Stimulated activated CD8-positive, alpha-beta memory T cell treated with anti-CD3 and anti-CD28 coated beads, Interleukin-15, amount 100 ng/mL, for 1 hour (primary cell): ENCODE measurements at regions not wholly inside any gene's neighbourhood (a gene's known extent, or its start where the extent isn't known, plus 50 kb on each side); places are given as distances from the start of the nearest gene placed in this dataset.
A peak's percentile ranks its signal among the peaks of the same experiment; 100 is the strongest.

ENCODE experiments used
- DNase-seq: peaks from one replicate; pipeline ENCODE4 v3.0.0-alpha.2; 2020; ENCODE audit warnings: low read depth

DNA sequence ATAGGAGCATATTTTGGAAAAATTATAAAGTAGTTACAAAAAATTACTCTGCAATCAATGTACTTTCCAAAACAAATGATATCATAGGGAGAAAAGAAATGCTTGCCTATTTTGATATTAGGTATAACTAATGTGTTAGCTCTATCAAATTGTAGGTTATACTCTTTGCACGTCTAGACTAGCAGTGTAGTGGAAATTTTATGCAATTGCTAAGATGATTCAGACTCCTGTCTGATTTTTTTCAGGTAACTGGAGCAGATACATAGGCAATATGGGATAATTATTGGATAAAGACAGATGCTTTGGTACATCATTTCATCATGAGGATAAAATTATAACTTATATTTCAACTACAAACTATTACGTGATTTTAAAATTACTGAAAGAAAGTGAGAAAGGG lies 918.3 kb downstream of the EPHA4 start:
- DNase-seq: no peak

DNA sequence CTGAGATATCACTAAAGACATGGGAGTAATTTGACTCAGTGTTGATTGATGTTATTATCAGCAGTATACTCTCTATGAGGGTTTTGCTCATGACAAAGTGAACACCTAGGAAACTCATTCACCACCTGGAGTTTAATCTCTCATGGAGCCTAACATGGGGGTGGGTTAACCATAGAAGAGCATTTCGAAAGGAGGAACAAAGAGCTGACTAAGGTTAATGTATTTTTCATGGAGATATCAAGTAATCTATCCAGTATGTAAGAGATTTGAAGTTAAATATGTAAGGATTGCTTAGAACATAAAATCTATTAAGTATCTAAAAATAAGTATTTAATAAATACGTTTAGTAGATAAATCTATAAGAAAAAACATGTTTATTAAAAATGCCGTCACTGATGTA lies 917.8 kb downstream of the EPHA4 start:
- no peak for DNase-seq

DNA sequence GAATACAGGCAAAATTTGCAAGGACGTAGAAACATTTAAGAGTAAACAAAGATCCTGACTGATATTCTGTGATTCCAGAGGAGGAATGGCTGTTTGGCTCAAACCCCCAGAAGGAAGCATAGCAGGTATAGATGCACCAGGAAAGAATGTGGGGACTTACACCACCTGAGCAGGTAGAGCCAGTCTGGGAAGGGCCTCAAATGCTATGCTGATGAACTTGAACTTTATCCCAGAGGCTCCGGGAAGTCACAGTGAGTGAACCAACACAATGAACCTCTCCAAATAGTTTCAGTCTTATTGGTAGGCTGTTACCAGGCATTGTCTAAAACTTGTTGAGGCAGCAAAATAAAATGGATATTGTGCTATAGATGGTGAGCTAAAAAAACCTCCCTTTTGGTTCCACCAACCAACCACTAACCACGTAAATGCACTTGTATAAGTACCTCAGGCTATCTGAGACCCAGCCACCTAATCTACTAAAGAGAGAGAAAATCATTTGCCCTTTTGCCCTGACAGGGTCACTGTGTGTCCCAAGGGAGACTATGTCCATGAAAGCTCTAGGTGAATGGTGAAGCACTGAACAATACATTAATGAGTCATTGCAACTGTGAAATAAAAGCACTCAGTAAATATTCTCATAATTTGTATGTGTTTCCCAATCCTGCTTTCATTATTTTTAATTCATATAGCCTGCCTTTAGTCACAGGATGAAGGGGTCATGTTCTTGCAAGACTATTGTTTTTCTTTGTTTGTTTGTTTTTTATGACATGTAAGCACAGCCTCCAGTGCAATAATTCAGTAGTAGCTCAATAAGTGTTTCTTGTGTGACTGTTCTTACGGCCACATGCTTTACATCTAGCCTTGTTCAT lies 911.6 kb downstream of the EPHA4 start:
- DNase-seq: no peak

- no peak for DNase-seq
Observed at GRCh38 chr2:220662431-220662830, 909.7 kb downstream of the EPHA4 start.

GRCh38 chr2:220663065-220663464 lies 909.0 kb downstream of the EPHA4 start:
- DNase-seq: no peak

DNA sequence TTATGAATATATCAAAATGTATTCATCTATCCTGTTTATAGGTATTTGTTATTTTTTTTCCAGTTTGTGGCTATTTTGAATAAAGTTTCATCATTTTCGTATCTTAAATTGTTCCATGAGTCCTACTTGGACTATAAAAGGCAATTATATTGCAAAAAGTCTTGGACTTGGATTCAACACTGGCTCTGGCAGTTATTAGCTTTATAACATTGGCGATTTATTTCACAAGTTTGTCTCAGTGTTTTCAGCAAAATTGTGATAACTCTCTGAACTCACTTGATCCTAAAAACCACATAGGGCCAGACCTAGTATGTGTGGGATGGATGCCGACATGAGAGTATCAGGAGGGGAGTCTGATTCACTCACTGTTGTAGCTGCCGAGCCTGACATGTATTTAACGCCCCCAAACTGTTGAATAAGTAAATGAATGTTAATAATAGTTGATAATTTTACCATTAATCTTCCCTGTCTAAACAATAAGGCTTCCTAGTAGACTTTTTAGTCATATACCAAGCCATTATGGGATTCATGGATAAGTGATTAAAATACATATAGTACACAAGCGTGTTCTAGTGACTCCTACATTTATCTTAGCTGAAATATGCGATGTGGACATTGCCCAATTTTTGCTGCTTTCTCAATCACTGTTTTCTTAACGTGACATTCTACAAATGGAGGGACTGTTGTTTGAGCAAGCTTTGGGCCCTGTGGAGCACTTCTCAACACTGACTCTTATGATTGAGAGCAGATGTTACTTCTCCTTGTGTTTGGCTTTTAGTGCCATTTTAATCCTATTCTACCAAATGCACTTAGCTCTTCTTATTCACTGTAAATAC lies 907.6 kb downstream of the EPHA4 start:
- no peak for DNase-seq

GRCh38 chr2:220665108-220665471 lies 907.0 kb downstream of the EPHA4 start:
- DNase-seq: no peak

- DNase-seq: no peak
Observed at GRCh38 chr2:220669324-220669723, 902.8 kb downstream of the EPHA4 start.

GRCh38 chr2:220670511-220670910 lies 901.6 kb downstream of the EPHA4 start:
- DNase-seq: no peak

- DNase-seq: no peak
Observed at GRCh38 chr2:220673151-220673874, 898.8 kb downstream of the EPHA4 start.

DNA sequence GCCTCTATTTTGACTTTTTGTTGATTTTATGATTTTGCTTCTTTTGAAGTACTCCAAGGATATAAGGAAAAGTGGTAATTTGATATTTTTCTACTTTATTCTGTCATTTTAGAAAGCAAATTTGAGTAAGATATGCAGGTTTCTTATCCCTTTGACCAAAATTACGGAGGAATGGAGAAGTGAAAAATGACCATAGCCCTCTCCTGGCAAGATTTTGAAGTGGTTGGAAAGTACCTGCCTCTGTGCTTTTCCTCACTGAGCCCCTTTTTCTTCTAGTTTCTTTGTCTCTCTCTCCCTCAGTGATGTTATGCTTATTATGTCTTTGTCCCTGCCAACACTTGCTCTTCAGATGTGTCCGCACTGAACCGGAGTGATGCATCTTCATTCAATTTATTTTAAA lies 898.1 kb downstream of the EPHA4 start:
- no peak for DNase-seq

- DNase-seq: no peak
Observed at GRCh38 chr2:220676695-220677094, 895.4 kb downstream of the EPHA4 start.

DNA sequence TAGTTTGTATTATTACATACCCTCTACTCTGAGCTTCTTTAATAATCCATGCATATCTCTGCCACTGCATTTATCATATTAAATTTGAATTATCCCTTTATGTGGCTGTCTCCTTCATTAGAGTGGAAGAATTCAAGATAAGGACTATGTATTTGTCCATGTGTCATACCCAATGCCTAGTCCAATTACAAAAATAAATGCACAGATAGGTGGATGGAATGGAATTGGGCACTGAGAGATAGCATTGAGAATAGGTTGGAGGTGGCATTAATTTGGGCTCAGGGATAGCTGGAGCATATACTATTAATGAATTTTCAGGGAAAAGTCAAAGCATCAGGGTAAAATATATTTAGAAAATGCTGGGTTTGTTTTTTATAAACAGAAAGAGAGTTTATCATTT lies 893.2 kb downstream of the EPHA4 start:
- no peak for DNase-seq

GRCh38 chr2:220682616-220683015 lies 889.5 kb downstream of the EPHA4 start:
- no peak for DNase-seq

DNA sequence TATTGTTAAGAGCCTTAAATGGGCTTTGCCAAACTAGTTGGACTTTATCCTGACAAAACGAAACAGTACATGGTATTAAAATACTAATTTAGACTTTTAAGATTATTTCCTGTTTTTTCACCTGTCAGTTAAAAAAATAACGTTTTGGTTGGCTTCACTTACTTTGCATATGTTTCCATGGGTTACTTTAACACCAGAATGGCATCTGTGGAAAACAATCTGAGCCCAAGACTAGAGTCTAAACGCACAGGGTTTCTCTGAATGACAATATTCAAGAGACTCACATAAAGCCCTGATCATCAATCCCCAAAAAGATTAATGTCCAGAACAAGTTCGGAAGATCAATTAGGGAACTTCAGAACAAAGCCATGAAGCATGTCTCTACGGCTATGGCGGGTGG lies 888.0 kb downstream of the EPHA4 start:
- DNase-seq: no peak

GRCh38 chr2:220687231-220687843 lies 884.8 kb downstream of the EPHA4 start:
- DNase-seq: peak; percentile 28

GRCh38 chr2:220695397-220696279 lies 876.5 kb downstream of the EPHA4 start:
- DNase-seq: no peak

DNA sequence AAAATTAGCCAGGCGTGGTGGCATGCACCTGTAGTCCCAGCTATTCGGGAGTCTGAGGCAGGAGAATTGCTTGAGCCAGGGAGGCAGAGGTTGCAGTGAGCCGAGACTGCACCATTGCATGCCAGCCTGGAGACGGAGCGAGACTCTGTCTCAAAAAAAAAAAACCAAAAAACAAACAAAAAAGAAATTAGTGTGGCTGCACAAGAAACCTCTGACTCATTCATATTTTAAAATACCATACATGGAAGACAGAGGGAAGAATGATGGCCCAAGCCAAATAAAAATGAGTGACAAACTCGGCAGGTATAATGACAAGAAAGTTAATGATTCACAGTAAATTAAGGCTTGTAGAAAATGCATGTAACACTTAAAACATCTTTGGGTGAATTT lies 875.8 kb downstream of the EPHA4 start:
- no peak for DNase-seq

- no peak for DNase-seq
Observed at GRCh38 chr2:220697011-220697410, 875.1 kb downstream of the EPHA4 start.

DNA sequence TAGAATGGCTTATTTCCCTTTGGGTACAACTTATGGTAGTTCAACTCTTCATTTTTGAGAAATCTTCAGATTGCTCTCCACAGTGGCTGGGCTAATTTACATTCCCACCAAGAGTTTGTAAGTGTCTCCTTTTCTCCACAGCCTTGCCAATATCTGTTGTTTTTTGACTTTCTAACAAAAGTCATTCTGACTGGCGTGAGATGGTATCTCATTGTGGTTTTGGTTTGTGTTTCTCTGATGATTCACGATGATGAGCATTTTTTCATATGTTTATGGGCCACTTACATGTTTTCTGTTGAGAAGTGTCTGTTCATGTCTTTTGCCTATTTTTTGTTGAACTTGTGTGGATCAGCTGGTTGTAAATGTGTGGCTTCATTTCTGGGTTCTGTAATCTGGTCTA lies 871.0 kb downstream of the EPHA4 start:
- no peak for DNase-seq

DNA sequence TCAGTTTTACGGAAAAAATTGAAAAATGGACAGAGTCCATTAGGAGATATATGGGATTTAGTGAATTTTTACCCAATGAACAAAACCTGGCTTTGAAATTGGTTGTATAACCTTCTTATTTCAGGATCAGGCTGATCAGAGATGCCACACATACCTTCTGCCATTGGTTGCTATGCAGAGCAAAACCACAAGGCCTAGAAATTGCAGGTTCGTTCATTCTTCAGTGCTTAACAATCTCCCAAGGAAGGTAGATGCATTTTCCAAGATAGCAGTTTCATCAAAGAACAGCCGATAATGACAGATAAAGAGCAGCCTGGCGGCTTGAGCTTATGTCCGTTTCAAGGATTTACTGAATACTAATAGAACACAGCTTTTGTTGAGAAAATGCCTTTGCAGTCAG lies 868.8 kb downstream of the EPHA4 start:
- DNase-seq: no peak
